ENCODE measurements at regions not wholly inside any gene's neighbourhood (a gene's known extent, or its start where the extent isn't known, plus 50 kb on each side); places are given as distances from the start of the nearest gene placed in this dataset.
A peak's percentile ranks its signal among the peaks of the same experiment; 100 is the strongest.

DNA sequence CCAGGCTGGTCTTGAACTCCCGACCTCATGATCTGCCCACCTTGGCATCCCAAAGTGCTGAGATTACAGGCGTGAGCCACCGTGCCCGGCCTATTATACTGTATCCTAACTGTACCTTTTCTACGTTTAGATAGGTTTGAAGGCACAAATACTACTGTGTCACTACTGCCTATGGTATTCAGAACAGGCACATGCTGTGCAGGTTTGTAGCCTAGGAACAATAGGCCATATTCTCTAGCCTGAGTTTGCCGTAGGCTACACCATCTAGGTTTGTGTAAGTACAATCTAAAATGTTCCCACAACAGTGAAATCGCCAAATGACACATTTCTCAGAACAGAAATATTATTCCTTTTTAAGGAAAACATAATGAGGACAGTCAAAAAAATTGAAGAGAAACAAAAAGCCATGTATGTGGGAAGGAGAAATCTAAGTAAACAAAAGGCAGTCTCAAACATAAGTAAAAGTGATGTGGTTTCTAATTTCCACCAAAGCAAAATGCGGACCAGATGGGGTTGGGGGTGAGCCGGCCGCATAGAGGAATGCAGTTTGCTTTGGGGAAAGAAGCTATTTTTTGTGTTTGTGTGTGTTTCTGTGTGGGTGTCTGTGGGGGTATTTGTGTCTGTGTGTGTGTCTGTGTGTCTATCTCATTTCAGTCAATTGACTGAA, 192.6 kb upstream of the SALL4 start:
- Mint-ChIP-seq H3K4me1 (ENCODE audit: low read depth) (peaks cover 2% of the 10 kb centered on the region), H3K4me3 (ENCODE audit: low read depth) (no peak overlapping the region), H3K27ac (peak overlapping the region; percentile 26), H3K27me3 (no peaks in the 10 kb centered on the region), H3K36me3 (ENCODE audit: insufficient read depth) (no peaks in the 10 kb centered on the region), H3K9me3 (ENCODE audit: low read depth) (no peaks in the 10 kb centered on the region)
- TF ChIP-seq, protein P1, sequence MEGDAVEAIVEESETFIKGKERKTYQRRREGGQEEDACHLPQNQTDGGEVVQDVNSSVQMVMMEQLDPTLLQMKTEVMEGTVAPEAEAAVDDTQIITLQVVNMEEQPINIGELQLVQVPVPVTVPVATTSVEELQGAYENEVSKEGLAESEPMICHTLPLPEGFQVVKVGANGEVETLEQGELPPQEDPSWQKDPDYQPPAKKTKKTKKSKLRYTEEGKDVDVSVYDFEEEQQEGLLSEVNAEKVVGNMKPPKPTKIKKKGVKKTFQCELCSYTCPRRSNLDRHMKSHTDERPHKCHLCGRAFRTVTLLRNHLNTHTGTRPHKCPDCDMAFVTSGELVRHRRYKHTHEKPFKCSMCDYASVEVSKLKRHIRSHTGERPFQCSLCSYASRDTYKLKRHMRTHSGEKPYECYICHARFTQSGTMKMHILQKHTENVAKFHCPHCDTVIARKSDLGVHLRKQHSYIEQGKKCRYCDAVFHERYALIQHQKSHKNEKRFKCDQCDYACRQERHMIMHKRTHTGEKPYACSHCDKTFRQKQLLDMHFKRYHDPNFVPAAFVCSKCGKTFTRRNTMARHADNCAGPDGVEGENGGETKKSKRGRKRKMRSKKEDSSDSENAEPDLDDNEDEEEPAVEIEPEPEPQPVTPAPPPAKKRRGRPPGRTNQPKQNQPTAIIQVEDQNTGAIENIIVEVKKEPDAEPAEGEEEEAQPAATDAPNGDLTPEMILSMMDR (IDR thresholded peaks at IDR 0.05; ENCODE audit: unreplicated experiment), result no peak
- no peak for DNase-seq (ENCODE audit: low spot score, unreplicated experiment)

DNA sequence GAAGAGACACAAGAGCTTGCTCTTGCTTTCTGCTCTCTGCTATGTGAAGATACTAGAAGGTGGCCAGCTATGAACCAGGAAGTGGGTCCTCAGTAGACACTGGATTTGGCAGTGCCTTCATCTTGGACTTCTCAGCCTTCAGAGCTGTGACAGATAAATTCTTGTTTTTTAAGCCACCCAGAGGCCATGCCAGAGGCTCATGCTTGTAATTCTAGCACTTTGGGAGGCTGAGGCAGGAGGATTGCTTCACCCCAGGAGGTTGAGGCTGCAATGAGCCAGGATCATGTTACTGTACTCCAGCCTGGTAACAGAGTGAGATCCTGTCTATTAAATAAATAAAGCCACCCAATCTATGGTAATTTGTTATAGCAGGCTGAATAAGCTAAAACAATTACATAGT, 185.5 kb upstream of the SALL4 start:
- Mint-ChIP-seq H3K27ac (no peak overlapping the region), H3K27me3 (no peaks in the 10 kb centered on the region), H3K4me1 (ENCODE audit: low read depth) (peaks cover 3% of the 10 kb centered on the region), H3K36me3 (ENCODE audit: insufficient read depth) (no peaks in the 10 kb centered on the region), H3K9me3 (ENCODE audit: low read depth) (no peaks in the 10 kb centered on the region), H3K4me3 (ENCODE audit: low read depth) (no peak overlapping the region)
- no peak for DNase-seq (ENCODE audit: low spot score, unreplicated experiment)
- TF ChIP-seq, protein P1 (IDR thresholded peaks at IDR 0.05; ENCODE audit: unreplicated experiment), result no peak

DNA sequence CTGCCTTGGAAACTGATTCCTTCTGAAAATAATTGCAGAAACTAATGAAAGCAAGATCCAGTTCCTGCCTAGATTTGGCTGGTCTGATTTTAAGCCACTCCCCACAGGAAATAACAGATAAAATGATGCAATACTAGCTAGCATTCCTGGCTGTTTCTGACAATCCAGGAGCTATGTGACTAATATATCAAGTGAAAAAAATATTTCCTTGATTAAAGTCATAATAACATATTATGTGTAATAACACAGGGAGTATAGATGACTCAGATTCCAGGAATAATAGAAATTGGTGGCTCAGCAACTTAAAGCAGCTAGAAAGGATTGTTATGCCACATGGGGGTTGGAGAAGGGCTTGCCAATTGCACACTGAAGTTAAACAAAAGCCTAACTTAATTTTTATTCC, 182.7 kb upstream of the SALL4 start:
- TF ChIP-seq, protein P1 (IDR thresholded peaks at IDR 0.05; ENCODE audit: unreplicated experiment), result no peak

DNA sequence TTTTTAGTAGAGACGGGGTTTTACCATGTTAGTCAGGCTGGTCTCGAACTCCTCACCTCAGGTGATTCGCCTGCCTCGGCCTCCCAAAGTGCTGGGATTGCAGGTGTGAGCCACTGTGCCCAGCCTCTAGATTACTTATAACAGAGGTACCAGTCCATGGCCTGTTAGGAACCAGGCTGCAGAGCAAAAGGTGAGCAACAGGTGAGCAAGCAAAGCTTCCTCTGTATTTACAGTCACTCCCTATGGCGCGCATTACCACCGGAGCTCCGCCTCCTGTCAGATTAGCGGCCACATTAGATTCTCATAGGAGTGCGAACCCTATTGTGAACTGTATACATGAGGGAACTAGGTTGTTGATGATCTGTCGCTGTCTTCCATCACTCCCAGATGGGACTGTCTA, 178.0 kb upstream of the SALL4 start:
- Mint-ChIP-seq H3K4me1 (ENCODE audit: low read depth) (peaks cover 1% of the 10 kb centered on the region), H3K4me3 (ENCODE audit: low read depth) (no peak overlapping the region), H3K27ac (no peak overlapping the region), H3K36me3 (ENCODE audit: insufficient read depth) (peaks cover 5% of the 10 kb centered on the region), H3K27me3 (no peaks in the 10 kb centered on the region), H3K9me3 (ENCODE audit: low read depth) (peaks cover 7% of the 10 kb centered on the region)
- TF ChIP-seq, protein P1 (IDR thresholded peaks at IDR 0.05; ENCODE audit: unreplicated experiment), result no peak
- no peak for DNase-seq (ENCODE audit: low spot score, unreplicated experiment)

More for the DNA sequence above, 182.7 kb upstream of the SALL4 start:
- DNase-seq (ENCODE audit: low spot score, unreplicated experiment), result no peak
- H3K4me3 Mint-ChIP-seq (ENCODE audit: low read depth), result no peak overlapping the region
- no peak overlapping the region for H3K27ac Mint-ChIP-seq
- peaks cover 3% of the 10 kb centered on the region for H3K4me1 Mint-ChIP-seq (ENCODE audit: low read depth)
- H3K36me3 Mint-ChIP-seq (ENCODE audit: insufficient read depth), result no peaks in the 10 kb centered on the region
- no peaks in the 10 kb centered on the region for H3K27me3 Mint-ChIP-seq
- H3K9me3 Mint-ChIP-seq (ENCODE audit: low read depth), result no peaks in the 10 kb centered on the region

DNA sequence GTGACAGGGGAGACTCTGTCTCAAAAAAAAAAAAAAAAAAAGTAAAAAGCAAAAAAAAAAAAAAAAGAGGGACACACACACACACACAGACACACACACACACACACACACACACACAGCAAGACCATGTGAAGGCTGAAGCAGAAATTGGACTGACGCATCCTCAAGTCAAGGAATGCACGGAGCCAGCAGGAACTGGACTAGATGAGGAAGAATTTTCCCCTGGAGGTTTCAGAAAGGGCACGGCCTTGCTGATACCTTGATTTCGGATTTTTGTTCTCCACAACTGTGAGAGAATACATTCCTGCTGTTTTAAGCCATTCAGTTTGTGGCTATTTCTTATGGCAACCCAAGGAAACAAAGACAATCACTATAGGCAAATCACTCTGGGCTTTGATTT, 176.9 kb upstream of the SALL4 start:
- Mint-ChIP-seq H3K4me1 (ENCODE audit: low read depth) (no peaks in the 10 kb centered on the region), H3K4me3 (ENCODE audit: low read depth) (no peak overlapping the region), H3K36me3 (ENCODE audit: insufficient read depth) (peaks cover 5% of the 10 kb centered on the region), H3K27ac (no peak overlapping the region), H3K9me3 (ENCODE audit: low read depth) (peaks cover 7% of the 10 kb centered on the region), H3K27me3 (no peaks in the 10 kb centered on the region)
- DNase-seq (ENCODE audit: low spot score, unreplicated experiment), result no peak
- TF ChIP-seq, protein P1 (IDR thresholded peaks at IDR 0.05; ENCODE audit: unreplicated experiment), result no peak
